DLD1 (cell line): ENCODE measurements at regions not wholly inside any gene's neighbourhood (a gene's known extent, or its start where the extent isn't known, plus 50 kb on each side); places are given as distances from the start of the nearest gene placed in this dataset.

Experiments used
- in situ Hi-C: cut with HindIII; loops from 2 replicates; pipeline ENCODE4 v1.10.0; 2017; ENCODE audit warnings: low sequenced_read_pairs

GRCh38 chr9:74284581-74285450 is 212.3 kb upstream of the RORB start:
- in situ Hi-C loops: no loop called here

DNA sequence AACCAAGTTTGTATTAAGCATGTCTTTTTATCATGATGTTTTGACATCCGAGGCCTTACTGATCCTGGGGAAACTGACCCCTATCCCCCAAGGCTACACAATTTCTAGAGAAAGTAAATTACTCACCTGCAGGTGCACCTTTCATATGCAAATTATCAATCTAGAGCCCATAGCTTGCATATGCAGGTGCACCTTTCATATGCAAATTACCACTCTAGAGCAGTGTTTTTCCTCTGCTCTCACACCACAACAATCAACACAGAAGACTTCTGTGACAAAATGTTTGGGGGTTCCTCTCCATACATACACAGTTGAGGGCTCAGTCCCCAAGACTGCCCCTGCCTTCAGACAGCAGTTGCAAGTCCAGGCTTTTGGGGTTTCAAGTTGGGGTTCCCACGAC is 203.7 kb upstream of the RORB start:
- in situ Hi-C loops: no loop called here

GRCh38 chr9:74303945-74304344 is 193.2 kb upstream of the RORB start:
- in situ Hi-C loops: no loop called here

DNA sequence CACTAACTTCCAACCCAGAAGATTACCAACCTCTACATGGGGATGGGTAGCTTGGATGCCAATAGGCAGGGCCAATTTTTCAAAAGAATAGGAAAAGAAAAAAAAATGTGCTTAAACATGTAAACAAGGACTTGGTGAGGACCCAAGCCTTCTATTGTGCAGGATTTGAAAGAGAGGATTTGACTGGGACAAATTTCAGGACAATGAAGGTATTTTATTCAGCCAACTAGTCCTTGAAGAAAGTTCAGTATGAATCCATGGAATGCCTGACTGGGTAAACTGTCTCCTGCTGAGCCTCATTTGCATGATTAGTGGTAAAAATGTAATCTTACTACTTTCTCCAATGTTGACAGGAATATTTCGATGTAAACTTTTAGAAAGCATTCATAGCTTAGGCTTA is 192.5 kb upstream of the RORB start:
- in situ Hi-C loops: no loop called here

DNA sequence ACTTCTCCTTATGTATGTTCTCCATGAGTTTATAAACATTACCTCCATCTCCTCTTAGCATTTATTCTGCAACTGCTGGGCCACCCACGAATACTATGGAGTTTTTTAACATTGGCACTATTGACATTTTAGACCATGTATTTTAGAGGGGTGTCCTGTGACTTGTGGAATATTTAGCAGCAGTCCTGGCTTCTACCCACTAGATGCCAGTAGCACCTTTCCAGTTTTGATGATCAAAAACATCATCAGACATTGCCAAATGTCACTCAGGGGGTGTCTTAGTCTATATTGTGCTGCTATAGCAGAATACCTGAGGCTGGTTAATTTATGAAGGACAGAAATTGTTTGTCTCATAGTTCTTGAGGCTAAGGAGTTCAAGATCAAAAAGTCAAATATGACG is 187.5 kb upstream of the RORB start:
- in situ Hi-C loops: no loop called here

DNA sequence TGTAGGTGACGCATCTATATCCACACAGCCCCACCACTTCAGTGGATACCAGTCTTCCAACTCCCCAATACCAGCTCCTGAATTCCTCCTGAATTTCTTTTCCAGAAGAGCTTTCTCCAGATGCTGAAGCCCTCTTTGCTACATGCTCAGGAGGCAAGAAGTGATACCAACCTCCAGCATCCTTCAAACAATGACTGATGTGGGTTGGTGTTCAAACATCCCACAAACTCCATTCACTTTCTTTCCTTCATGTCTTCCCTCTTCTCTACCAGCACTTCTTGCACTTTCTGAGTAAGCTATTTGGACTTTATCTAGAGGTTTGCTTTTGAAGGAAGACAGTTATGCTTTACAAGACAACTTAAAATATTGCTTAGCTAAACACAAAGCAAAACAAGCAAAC is 179.9 kb upstream of the RORB start:
- in situ Hi-C loops: no loop called here

- in situ Hi-C loops: no loop called here
These were observed 175.7 kb upstream of the RORB start for GRCh38 chr9:74321396-74321795.

- in situ Hi-C loops: no loop called here
These were observed 174.3 kb upstream of the RORB start for GRCh38 chr9:74322661-74323314.

DNA sequence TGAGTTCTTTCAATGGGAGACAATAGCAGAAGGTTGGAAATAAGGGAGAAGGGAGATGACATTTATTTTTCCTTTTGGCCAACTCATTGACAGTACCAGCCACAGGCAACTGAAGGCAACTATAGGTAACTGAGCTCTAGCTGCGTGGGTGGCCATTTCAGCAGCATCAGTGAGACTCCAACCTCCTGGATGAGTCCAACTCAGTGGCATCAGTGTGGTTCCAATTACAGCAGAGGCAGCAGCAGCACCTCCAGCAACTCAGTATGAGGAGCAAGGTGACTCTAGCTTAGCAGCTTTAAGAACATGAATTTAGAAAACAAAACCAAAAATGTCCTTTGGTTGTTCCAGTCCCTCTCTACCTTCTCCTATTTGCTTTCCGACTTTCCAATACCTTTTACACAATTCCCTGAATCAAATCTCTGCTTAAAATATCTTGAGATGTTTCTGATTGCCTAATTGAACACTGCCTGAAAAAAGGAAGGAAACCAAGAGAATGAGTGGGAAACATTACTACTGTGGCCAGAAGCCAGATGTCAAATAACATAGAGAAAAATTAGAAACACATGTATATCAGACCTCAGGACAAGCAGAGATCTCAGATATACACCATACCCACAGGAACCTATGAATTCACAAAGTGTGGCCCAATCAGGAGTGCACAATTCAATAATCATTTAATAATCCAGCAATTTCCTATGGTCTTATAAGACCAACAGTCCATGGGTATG is 166.5 kb upstream of the RORB start:
- in situ Hi-C loops: no loop called here

DNA sequence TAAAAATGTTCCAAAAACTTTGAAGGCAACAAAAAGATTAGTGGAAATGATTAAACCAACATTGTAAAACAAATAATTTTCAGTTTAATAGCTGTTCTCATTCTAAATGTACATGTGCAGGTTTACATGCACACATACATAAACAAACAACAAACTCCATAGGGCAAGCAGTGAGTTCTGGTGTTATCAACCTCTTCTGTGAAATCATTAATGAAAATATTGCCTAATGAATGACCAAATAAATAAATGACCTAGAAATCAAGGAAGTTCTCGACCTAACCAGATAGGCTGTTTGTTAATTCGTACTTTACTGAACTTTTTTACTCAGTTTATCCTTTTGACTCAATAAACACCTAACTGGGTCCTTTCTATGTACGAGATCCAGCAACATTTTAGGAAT is 165.5 kb upstream of the RORB start:
- in situ Hi-C loops: no loop called here

- in situ Hi-C loops: no loop called here
These were observed 163.6 kb upstream of the RORB start for GRCh38 chr9:74333384-74334032.

DNA sequence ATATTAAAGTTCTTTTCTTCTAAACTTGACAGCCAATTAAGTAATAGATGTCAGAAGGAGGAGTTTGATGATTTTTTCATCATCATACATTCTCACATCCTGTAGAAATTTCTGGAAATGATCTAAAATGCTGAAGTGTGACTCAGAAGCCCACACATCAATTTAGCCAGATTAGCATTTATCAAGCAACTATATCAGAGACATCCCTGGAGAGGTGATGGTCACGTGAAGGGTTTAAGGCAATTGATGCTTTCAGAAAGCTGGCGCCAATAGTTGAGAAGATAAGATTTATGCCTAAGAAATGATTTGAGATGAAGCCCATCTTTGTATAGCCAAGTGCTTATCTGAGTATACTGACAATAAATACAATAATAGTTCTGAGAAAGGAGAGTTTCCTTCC is 162.9 kb upstream of the RORB start:
- in situ Hi-C loops: no loop called here

- in situ Hi-C loops: no loop called here
These were observed 161.0 kb upstream of the RORB start for GRCh38 chr9:74336161-74336560.

- in situ Hi-C loops: no loop called here
These were observed 148.4 kb upstream of the RORB start for GRCh38 chr9:74348777-74349176.

- in situ Hi-C loops: no loop called here
These were observed 142.0 kb upstream of the RORB start for GRCh38 chr9:74355107-74355506.

GRCh38 chr9:74357577-74357976 is 139.6 kb upstream of the RORB start:
- in situ Hi-C loops: no loop called here

DNA sequence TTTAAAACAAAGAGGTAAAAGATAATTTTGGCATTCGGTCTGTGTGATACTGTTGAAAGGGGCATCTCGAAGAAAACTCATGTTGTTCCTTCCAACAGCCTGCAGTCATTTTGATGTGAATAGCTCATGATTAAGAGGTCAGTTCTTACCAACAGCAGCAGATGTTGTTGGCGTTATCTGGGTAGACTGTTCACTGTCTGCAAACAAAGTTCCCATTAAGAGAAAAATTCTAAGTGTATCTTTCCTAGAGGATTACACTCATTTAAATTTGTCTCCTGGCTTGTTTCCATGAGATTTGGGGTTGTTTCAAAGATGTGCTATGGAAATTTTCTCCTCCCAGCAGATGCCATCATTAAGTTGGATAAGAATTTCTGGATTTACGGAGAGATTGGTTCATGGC is 138.2 kb upstream of the RORB start:
- in situ Hi-C loops: no loop called here

- in situ Hi-C loops: no loop called here
These were observed 135.6 kb upstream of the RORB start for GRCh38 chr9:74361508-74361907.

DNA sequence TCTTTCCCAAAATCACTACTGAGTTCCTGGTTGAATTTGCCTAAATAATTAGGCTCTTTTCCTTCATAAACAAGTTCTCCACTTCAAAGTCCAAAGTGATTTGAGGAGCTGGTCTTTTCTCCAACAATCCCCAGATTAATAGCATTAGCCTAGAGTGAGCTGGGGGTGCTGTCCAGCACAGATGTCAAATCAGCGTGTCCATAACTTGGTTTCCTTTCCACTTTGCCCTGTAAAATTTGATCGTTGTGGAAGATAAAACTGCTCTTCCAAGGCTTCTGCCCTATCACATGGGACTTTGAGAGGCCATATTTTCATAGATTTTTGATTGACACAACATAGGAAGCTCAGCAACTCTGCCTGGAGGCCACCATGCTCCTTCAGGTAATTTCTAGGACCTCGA is 134.7 kb upstream of the RORB start:
- in situ Hi-C loops: no loop called here

DNA sequence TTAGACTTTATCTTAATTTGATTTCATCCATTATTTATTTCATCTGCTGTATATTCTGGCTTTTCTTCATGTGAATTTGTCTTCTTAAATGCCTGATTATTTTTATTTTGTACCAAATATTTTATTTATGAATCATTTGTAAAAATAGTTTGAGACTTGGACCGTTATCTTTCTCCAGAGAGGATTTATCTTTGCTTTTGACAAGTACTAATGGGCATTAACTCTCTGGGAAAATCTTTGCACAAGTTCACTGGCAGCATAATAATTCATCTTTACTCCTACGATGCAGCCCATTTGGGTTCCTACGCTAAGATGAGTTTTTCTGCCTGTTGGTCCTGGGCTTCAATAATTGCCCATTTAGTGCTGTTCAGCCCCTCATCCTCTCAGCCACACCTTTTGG is 131.0 kb upstream of the RORB start:
- in situ Hi-C loops: no loop called here

GRCh38 chr9:74369844-74370243 is 127.3 kb upstream of the RORB start:
- in situ Hi-C loops: no loop called here
